ENCODE measurements at regions not wholly inside any gene's neighbourhood (a gene's known extent, or its start where the extent isn't known, plus 50 kb on each side); places are given as distances from the start of the nearest gene placed in this dataset.
A peak's percentile ranks its signal among the peaks of the same experiment; 100 is the strongest.

DNA sequence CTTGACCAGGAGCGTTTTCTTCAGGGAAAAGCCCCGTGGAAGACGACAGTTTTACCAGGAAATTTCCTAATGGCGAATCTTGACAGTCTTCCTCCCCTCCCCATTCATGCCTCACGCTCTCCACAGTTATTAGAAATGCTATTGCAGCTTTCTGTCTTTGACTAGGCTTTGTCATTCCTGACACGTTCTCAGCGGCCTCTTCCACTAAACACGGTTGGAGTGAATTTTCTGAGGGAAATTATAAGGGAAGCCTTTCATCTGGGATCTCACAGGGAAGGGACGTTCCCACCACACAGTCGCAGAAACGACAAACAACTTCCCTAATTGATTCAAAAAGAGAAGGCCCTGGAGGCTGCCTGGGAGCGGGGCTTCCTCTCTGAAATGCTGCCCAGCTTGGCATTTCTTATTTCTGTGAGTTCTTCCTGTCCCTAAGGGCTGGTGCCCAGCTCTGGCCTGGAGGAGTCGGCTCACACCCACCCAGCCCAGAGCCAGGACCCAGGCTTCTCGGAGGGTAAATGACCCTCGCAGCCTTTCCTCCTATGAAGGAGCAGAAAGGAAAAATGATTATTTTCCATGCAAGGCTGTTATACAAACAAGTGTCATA, 57.1 kb upstream of the PPP1R26 start:
- DNase-seq = peak in 23 of 56 donors; percentile 10 to 74 (median 29)

DNA sequence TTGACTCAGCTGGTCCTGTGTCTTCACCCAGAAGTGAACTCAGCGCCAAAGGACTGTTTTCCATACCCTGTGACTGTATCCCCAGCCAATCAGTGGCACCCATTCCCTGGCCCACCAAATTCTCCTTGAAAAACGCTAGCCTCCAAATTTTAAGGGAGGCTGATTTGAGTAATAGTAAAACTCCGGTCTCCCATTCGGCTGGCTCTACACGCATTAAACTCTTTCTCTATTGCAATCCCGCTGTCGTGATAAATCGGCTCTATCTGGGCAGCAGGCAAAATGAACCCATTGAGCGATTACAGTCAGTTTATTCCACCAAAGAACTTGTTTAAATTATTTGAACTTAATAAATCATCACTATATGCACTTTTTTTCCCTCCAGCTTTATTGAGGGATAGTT, 55.9 kb upstream of the PPP1R26 start:
- no peak for DNase-seq
